Fibroblast of pulmonary artery (primary cell): ENCODE measurements at regions not wholly inside any gene's neighbourhood (a gene's known extent, or its start where the extent isn't known, plus 50 kb on each side); places are given as distances from the start of the nearest gene placed in this dataset.
A peak's percentile ranks its signal among the peaks of the same experiment; 100 is the strongest.

Experiments used
- DNase-seq: peaks from one replicate; pipeline ENCODE4 v3.0.0-alpha.2; 2010; ENCODE audit warnings: low read depth
- H3K4me3 ChIP-seq: replicated peaks from 2 replicates; pipeline ENCODE4 v1.5.1; 2011; ENCODE audit warnings: low read depth, mild to moderate bottlenecking, control low read depth, low read length, moderate library complexity
- TF ChIP-seq, protein P1 (sequence below): IDR thresholded peaks from 2 replicates; pipeline ENCODE4 v1.5.1; 2011; ENCODE audit warnings: mild to moderate bottlenecking, control low read depth, low read length, inconsistent platforms; ENCODE audit errors: missing control alignments

DNA sequence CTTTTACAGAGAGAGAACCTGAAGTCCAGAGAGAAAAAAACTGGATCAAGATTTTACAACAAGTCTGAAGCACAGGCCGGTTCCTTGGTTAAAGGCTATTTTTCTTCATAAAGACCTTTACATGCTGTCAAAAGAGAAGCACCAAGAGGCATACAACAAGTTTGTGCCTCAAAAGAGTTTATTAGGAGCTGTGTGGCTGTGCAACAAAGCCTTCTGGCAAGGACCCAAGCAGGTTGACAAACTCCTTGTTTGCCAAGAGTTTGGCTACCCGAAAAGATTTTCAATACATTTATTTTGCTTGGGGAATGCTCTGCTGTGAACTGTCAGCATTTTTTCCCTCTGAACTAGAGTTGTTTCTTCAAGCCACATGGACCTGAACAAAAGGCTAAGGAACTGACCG is 202.9 kb upstream of the RAD23B start:
- H3K4me3 ChIP-seq, result no peak overlapping the region
- TF ChIP-seq, protein P1, sequence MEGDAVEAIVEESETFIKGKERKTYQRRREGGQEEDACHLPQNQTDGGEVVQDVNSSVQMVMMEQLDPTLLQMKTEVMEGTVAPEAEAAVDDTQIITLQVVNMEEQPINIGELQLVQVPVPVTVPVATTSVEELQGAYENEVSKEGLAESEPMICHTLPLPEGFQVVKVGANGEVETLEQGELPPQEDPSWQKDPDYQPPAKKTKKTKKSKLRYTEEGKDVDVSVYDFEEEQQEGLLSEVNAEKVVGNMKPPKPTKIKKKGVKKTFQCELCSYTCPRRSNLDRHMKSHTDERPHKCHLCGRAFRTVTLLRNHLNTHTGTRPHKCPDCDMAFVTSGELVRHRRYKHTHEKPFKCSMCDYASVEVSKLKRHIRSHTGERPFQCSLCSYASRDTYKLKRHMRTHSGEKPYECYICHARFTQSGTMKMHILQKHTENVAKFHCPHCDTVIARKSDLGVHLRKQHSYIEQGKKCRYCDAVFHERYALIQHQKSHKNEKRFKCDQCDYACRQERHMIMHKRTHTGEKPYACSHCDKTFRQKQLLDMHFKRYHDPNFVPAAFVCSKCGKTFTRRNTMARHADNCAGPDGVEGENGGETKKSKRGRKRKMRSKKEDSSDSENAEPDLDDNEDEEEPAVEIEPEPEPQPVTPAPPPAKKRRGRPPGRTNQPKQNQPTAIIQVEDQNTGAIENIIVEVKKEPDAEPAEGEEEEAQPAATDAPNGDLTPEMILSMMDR, result no peak
- DNase-seq, result no peak

DNA sequence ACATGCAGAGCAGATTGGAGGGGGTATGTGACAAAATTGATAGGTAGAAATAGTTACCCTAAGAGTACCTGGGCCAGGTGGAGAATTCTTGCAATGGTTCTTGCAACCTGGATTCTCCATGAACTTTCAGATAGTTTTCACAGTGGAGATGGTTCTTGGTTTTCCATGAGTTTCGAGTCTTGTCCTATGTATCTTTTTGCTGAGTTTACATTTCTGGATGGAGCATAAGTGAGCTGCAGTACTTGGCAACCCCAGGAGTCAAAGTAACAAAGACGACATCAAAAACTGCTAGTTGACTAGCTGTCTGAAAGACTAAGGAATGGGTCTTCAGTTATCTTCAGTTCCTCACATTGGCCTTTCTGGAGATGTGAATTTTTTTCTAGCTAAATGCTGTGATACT is 196.6 kb upstream of the RAD23B start:
- DNase-seq, result no peak
- TF ChIP-seq, protein P1, result no peak
- no peak overlapping the region for H3K4me3 ChIP-seq

DNA sequence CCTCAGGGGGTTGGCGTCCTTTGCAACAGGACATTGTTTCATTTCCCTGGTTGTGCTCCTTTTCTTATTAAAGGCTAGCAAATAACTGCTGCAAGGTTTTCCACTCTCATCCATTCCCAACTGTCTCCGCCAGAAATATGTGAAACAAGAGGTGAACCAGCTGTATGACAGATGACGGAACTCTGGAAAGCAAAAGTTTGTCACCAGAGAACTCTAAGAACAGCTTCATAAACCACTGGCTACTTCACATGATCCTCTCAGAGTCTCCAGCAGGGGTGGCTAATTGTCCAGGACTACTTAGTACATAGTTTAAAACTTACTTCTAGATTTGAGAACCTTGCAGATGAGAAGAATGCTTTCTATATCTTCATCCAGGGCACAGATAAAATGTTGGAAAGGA is 195.9 kb upstream of the RAD23B start:
- TF ChIP-seq, protein P1, result peak; percentile 12
- peak; percentile 2 for DNase-seq
- no peak overlapping the region for H3K4me3 ChIP-seq

DNA sequence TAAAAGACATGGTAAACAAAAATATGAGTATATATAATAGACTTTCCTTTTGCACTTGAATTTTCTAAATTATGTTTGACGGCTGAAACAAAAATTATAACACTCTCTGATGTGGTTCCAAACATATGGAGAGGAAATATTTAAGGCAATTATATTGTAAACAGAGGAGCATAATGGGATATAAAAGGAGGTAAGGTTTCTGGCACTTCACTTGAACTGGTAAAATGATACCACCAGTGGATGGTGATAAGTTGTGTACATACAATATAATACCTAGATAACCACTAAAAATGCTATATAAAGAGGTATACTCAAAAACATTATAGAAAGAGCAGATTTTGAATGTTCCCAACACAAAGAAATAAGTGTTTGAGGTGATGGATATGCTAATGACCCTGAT is 192.9 kb upstream of the RAD23B start:
- no peak for DNase-seq
- H3K4me3 ChIP-seq, result no peak overlapping the region
- TF ChIP-seq, protein P1, result no peak

DNA sequence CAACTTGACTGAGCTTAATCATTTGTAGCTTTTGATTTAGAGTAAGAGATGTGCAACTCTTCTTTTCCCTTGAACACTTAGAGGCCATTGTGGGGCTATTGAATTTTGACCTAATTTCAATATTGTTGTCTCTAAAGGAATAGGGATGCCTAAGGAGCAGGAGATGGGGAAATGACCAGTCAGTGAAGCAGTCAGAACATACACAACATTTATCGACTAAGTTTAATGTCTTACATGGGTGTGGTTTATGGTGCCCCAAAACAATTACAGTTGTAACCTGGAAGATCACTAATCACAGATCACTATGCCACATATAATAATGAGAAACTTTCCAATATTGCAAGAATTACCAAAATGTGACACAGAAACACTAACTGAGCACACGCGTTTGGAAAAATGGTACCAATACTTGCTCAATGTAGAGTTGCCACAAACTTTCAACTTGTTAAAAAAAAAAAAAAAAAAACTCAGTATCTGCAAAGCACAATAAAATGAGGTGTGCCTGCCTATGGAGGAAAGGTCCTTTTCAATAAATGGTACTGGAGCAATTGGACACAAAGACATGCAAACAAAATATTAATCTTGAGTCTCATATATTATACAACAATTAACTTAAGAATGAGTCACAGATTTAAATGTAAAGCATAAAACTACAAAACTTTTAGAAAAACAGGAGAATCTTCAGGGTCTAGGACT is 189.6 kb upstream of the RAD23B start:
- TF ChIP-seq, protein P1, result no peak
- no peak for DNase-seq
- no peak overlapping the region for H3K4me3 ChIP-seq

DNA sequence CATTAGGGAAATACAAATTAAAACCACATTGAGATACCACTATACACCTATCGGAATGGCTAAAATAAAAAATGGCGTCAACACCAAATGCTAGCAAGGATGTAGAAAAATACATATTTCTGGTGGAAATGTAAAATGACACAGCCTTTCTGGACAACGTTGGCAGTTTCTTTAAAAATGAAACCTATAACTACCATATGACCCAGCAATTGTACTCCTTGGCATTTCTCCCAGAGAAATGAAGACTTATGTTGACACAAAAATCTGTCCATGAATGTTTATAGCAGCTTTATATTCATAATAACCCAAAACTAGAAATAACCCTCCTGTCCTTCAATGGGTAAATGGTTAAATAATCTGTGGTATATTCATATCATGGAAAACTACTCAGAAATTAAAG is 188.7 kb upstream of the RAD23B start:
- H3K4me3 ChIP-seq, result no peak overlapping the region
- TF ChIP-seq, protein P1, result no peak
- DNase-seq, result no peak

DNA sequence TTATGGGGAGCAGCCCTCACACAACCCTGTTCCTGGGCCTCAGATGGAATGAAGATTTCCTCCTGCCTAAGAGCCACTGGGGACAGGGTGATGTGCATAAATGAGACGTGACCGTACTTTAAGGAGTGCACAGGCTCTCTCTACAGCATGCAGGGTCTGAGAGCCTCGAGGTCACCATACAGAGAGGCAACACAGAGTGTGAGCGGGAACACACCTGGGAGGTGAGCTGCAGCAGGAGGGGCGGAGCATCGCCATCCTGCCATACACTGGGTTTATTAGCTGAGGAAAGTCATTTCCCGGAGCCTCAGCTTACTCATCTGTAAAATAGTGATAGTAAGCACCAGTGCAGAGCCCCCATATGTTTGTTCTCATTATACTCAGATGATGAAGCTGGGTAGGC is 182.5 kb upstream of the RAD23B start:
- no peak for DNase-seq
- H3K4me3 ChIP-seq, result no peak overlapping the region
- TF ChIP-seq, protein P1, result no peak
